A172 (cell line): ENCODE measurements at regions not wholly inside any gene's neighbourhood (a gene's known extent, or its start where the extent isn't known, plus 50 kb on each side); places are given as distances from the start of the nearest gene placed in this dataset.

Experiments used
- DNase-seq: peaks from one replicate; pipeline ENCODE4 v3.0.0-alpha.2; 2015; ENCODE audit warnings: low spot score

DNA sequence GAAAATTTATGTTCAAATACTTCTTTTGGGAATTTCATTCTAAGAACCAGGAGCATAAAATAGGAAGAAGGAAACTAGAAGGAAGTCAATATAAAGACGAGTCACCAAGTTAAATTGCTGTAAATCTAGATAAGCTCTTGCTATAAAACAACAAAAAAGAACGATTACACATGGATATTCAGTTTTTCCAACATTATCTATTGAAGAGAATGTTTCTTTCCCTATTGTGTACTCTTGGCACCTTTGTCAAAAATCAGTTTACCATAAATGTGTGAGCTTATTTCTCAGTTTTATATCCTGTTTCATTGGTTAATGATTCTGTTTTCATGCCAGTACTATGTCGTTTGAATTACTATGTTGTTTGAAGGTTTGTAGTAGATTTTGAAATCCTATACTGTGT lies 536.3 kb upstream of the MKI67 start:
- no peak for DNase-seq

DNA sequence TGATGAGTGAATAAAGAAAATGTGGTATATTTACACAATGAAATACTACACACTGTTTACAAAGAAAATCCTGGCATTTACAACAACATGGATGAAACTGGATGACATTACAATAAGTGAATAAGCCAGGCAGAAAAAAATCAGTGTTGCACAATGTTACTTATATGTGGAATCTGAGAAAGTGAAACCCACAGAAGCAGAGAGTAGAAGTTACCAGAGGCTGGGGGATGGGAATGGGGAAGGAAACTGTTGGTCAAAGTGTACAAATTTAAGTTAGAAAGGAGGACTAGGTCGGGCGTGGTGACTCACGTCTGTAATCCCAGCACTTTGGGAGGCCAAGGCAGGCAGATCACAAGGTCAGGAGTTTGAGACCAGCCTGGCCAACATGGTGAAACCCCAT lies 538.5 kb upstream of the MKI67 start:
- DNase-seq, result no peak

DNA sequence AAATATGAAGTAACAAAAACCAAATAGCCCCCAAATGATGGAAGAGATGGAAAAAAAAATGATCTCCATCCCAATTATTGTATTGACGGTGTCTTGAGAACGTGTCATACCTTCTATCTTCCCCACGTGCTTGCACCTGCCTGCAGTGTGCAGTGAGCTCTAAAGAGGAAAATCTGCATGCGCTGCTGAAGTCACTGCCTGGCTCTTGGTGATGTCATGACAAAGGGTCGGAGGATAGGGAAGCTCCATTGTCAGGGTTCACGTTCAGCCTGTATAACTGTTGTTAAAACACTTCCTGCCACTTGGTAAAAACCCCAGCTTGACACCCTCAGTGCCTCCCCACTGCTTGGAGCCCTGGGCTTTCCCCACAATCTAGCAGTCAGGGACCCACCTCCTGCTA lies 549.2 kb upstream of the MKI67 start:
- DNase-seq, result no peak

DNA sequence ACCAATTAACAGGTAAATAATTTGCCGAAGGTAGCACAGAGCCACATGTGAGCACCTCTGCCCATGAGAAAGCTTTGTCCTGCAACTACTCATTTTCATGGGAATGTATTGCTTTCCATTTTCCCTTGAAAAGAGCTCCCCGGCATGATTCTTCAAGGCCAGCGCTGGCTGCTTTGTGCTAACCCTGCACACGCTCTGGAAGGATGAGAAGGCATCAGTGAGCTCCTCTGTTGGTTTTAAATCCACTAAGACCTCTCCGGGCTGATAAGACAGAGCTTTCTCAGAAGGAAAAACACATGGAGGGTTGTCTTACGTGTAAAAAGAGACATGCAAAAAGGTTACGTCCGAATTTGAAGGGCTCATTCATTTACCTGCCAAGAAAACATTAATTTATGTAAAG lies 553.9 kb upstream of the MKI67 start:
- DNase-seq, result no peak

DNA sequence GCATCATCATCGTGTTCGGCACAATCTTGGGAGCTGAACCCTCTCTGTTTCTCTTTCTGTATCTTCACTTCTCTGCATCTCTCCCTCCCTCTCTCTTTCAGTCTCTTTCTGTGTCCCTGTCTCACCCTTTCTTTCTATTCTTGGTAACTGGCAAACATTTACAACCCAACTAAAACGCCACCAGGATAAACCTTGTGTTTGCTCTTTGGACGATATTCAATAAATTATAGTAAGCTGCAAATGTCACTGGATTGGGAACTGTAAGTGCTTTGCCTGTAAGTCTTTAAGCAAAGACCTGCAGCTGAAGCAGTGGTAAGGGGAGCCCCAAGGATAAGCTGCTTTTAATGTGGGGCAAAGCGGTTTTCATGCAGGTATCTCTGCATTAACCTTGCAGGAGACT lies 558.0 kb upstream of the MKI67 start:
- DNase-seq, result no peak

DNA sequence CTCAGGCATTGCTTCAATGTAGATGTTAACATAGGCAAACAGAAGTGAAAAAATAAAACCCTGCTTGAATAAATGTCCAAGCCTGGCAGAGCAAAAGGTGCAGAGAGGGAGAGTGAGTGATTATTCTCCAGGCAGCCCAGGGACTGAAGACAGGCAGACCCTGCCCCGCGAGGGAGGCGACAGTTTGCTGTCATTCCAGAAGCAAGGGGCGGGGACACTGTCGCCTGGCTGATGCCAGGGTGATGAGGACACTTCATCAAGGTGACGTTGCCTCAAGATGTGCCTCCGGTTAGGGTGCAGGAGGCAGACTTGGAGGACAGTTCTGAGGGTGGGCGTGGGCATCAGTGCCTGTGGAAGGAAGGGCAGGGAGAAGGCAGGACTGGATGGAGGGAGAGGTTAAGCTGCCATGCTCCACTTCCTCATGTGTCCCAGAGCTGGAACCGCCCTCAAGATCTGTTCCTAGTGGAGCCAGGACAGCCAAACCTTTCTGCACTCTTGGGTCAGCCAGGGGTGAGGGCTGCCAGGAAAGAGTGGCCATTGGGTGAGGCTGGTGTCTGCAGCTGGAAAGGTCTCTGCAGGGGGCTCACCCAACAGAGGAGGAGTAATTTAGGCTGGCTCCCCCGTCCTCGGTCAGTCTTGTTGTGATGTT lies 560.5 kb upstream of the MKI67 start:
- no peak for DNase-seq

DNA sequence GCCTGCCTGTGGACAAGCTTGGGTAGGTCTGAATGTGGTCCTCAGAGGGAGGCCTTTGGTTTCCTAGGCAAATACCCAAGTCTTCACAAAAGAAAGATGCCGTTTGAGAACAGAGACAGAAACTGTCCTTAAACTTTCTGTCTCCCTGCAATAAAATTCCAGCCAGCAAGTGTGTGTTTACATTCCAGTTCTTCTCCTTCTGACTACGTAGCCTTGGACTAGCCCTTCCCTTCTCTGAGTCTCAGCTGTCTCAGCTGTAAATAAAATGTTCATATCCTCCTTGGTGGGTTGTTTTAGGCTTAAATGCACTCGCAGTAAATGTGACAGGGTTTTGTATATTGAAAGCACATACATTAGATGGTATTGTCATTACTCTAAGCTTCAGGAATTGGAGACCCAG lies 561.2 kb upstream of the MKI67 start:
- no peak for DNase-seq

DNA sequence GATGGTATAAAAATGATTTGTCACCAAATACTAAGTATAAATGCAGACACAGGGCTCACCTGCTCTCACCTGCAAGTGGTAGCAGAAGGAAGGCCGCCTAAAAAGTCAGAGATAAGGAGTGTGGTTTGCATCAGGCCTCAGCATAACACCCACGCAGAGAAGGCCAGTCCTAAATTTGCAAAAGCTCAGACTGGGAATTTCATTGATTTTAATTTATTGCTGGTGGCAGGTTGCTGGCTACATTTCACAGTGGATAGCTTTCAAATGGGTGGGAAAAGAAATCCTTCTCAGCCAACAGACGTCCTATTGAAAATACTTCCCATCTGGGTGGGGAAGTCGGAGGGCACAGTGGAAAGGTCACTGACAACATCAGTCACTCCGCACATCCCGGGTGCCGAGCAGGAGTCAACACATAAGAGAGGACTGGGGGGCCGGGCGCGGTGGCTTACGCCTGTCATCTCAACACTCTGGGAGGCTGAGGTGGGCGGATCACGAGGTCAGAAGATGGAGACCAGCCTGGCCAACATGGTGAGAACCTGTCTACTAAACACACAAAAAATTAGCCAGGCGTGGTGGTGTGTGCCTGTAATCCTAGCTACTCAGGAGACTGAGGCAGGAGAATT lies 561.8 kb upstream of the MKI67 start:
- DNase-seq, result no peak

DNA sequence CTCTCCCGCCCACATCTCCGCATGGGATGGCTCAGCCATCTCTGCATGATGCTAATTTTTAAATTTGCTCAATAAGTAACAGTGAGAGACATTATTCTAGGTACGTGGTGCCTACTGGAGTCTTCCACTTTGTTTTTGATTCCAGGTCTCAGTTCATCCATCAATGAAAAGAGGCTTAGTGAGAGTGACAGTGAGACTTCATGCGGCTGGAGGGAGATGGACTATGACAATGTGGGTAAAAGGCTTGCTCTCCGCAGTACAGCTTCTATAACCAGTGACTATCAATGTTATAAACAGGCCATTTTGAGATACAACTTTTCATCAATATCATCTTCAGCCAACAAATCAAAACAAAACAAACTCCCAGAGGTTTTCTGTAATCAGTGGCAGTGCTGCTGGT lies 563.4 kb upstream of the MKI67 start:
- DNase-seq, result no peak

DNA sequence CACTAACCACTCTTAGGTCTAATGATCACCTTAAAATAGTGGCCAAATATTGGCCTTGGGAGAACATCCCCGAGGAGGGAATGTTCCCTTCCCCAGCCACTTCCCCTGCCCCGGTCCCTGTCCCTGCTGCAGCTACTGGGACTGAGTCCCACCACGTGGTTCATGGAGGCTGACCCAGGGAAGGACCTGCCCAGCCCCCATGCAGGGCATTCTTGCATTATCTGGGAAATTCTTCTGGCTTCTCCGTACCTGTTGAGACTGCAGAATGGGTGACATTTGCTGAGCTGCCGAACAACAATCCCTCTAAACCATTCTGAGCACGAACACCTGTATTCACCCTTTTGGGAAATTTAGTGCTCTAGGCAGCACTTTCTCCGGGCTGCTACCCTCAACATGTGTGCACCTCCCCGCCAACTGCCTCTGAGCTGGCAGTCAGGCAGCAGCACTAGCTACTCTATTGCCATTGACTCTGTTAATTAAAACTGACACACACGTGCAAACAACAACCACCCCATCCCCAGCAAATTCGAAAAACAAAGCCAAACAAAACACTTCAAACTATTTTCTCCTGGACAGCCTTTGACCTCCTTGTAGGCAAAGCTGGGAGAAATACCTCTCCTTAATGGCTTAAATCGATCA lies 567.4 kb upstream of the MKI67 start:
- DNase-seq, result no peak

DNA sequence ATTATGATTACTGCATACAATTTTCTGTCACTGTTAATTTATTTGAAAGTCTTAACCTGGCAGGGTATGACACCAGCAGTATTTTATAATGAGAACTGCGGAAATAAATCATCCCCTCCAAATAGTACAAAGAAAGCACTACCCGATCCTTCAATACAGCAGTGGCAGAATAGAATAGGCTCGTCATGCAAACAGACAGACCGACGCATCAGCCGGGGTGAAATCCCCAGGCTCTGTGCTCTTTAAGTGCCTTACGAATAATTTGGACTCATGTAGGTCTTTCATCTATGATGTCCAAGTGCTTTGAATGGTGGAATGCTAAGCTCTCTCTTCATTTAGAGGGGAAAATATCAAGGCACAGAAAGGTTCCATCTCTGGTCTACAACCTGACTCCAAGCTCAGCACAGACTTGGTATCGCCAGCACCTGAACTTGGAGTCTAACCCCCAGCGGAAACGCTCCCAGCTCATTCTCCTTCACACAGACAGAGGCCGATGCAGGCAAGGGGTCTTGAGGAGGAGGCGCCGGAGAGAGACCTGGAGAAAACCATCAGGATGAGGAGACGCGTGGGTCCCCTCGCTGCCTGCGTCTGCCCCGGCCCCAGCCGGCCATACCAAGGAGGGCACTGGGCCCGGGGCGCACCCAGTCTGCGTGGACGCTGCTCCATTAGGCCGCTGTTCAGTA lies 568.1 kb upstream of the MKI67 start:
- no peak for DNase-seq

DNA sequence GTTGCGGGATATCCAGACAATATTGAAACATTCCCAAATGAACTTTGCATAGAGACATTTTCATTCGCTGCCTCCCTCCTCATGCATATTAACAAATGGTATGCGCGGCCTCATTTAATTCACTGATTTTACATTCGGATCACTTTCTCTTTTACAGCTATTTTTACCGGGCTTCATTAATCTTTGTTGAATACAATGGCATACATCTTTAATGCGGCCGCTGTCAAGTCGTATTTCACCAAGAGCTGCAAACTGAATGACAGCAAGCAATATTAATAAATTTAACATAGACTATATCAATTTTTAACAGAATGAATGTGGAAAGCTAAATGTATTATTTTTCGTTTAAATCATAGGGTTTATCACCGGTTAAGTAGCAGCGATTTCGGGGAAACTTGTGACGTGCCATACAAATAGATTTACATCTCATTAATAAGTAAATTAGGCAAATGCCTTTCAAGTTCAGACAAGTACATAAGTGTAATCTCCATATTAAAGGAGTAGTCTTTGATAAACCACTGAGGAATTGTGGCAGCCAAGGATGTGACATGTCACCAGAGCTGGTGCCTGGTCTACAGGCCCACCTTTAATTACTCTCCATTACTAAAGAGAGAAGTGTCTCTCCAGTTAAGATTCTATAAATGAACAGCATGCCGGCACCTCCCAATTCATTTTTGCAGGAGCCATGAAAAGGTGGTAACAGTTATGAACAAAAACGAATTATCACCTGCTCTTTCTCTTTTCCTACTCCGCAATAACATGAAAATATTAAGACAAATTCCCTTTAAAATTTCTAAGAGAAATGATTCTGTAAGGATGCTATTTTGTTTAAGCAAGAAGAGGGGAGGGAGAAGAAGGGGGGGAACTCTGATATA lies 568.9 kb upstream of the MKI67 start:
- DNase-seq, result no peak

DNA sequence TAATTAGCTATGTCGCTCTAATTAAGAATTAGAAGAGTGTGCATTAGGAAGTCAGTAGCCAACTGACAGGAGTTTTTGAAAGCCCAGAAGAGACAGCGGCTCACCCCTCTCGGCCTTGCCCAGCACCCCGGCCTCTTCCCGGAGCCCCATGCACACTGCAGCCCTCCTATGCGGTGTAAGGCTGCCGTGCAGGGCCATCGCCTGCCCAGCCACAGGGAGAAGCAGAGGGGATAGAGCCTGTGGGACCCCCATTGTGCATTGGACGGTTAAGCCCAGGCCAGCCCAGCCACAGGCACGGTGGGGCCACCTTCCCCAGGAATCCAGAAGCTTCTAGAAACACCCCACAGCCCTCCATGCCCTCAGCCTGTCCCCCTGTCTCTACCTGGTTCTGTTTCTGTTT lies 569.7 kb upstream of the MKI67 start:
- DNase-seq, result no peak

DNA sequence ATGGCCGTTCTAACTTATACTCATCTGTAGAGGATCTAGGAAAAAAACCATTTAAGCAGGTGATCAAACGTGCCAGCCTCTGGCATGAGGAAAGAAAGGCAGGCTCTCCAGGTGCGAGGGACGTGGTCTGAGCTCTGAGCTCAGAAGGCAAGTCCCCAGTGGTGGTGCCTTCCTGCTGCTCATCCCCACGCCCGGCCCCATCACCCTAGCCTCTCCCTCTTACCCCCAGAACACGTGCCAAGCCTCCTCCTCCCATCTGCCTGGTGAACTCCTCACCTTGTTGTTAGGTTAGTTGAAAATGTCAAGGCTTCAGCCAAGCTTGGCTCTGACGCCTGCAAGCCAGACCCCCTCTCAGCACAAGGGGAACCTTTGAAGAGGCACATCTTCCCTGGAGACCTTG lies 571.2 kb upstream of the MKI67 start:
- DNase-seq, result no peak

DNA sequence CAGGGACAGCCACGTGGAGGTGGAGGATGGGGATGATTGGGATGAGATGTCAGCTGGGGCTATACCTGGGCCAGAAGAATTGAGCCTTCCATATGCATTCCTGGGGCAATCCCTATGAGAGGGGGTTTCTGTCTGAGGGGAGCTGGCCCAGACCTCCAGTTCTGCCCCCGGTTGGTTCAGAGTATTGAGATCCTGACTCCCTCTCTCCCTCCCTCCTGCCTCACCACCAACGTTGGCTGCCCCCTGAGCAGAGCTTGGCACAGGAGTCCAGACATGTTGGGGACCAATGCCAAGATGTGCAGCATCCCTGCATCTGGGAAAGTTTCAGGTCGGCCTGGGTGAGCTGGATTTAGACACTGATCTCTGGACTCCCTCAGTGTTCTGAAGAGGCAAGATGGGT lies 575.2 kb upstream of the MKI67 start:
- DNase-seq, result no peak

DNA sequence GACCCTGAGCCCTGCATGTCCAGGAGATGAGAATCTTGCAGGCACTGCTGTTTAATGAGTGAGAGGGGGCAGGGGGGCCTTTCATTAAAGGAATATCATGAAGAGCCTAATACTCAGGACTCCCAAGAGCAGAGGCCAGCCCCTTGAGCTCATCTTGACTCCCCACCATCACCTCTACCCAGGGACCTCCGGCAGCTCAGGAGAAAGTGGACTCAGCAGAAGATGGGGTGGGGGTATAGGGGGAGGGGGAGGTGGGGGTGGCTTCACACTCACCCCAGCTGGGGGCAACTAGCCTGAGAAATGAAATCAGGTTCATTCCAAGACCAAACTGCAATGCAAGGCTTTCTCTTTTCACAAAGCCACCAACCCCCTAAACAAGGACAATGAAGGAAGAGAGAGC lies 575.6 kb upstream of the MKI67 start:
- DNase-seq, result no peak

DNA sequence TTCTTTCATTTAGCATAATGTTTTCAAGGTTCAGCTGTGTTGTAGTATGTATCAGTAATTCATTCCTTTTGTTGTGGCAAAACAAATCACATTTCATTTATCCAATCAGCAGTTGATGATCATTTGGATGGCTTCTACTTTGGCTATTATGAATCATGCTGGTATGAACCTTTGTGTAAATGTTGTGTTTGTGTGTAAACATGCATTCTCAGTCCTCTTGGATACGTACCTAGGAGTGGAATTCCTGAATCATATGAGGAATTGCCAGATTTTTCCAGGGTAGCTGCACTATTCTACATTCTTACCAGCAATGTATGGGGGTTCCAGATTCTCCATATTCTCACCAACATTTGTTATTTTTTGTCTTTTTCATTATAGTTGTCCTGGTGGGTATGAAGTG lies 578.5 kb upstream of the MKI67 start:
- DNase-seq, result no peak

DNA sequence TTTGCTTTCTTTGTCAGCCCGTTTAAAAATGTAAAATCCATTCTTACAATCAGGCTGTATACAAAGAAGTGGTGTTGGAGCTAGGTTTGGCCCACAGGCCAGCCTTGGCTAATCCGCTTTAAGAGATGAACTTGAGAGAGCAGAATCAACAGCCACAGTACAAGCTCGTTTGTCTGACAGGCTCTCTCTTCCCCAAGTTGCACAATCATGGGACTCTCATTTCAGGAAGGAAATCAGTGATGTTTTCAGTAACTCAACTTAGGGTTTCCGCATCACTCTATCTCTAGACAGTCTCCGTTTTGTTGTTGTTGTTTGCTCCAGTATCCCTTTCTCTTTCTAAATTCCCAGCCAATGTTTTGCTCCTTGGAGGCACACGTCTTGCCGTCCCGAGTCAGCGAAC lies 582.0 kb upstream of the MKI67 start:
- DNase-seq, result no peak

DNA sequence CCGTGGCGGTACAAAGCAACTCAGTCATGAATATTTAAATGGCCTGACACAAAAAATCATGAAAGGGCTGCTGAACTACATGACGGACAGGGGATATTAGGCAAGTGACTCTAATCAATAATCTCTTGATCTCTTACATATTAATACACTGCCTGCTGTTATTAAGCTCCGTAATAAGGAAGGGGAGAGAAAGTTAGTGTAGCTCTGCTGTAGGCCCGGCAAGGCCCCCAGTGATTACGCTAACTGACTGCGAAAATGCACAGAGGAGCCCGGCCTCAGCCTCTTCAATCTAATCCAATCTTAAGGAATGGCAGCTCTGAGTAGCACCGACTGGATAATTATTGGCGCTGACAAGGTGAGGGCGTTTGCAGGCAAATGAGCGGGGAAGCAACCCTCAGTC lies 583.5 kb upstream of the MKI67 start:
- no peak for DNase-seq

DNA sequence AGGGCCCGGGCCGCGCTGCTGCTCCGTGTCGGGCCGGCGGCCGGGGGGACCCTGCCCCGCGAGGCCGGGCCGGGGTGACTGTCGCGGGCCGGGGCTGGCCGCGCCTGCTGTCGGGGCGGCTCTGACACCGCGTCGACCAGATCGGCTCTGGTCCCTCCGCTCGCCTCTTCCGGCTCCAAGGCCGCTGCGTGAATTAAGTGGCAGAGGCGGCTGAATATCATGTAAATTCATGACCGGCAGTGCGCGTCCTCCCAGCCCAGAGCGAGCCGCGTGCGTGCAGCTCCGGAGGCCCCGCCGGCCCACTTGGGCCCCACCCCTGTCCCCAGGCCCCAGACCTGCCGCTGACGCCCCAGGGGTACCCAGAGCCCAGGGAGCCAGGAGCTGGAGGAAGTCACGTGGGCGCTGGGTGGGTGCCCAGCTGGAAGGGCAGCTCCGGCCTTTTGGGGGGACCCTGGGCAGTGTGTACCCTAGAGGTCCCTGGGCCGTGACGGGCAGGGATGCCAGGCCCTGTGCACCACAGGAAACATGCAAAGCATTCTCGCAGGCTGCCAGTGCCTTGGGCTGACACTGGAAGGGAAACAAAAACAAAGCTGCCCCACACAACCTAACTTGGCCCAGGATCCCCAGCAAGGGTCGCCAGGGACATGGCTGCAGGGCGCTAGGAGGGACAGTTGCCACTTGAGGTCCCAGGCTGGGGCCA lies 584.0 kb upstream of the MKI67 start:
- DNase-seq, result no peak

DNA sequence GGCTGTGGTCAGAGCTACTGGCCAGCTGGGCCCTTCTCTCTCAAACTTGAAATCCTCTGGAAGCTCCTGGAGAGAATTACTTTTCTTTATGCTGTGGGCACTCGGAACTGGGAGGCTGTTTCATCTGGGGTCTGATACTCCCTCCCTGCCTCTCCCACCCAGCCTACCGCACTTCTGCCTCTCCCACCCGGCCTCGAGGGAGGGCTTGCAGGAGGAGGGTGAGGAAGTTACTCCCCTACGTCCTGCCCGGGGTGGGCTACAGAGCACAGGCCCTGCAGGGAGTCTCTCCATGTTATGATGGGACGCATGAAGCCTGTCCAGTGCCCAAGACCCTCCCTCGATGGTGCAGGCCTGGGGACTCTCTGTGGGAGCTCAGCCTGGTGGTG lies 584.6 kb upstream of the MKI67 start:
- no peak for DNase-seq

DNA sequence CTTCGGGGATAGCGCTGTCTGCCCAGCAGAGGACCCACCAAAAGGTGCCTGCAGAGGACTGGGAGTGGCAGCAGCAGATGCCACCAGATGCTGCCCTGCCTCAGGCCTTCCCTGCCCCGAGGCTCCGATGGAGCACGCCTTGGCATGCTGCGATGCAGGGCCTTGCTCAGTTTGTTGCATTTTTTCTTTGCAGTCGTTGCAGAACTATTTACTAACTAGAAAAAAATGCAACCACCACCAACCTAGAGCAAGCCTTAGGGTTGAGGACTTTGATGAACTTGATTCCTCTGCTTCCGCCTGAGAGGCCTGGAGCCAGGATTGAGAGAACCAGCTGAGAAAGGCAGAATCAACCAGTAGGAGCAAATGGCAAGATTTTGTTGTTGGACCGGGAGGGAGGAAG lies 585.6 kb upstream of the MKI67 start:
- no peak for DNase-seq
